GM21423 (cell line): ENCODE measurements at regions not wholly inside any gene's neighbourhood (a gene's known extent, or its start where the extent isn't known, plus 50 kb on each side); places are given as distances from the start of the nearest gene placed in this dataset.

Experiments
- ATAC-seq: cut with Tn5 transposase; IDR thresholded peaks from one replicate; pipeline ENCODE4 v1.9.1; 2021; ENCODE audit warnings: mild to moderate bottlenecking, moderate library complexity; ENCODE audit not compliant: unreplicated experiment

GRCh38 chr7:49244543-49244942, 320.2 kb downstream of the CDC14C start:
- no peak for ATAC-seq

GRCh38 chr7:49245062-49245461, 320.7 kb downstream of the CDC14C start:
- ATAC-seq: no peak

GRCh38 chr7:49247759-49248158, 323.4 kb downstream of the CDC14C start:
- no peak for ATAC-seq

GRCh38 chr7:49255054-49255453, 330.7 kb downstream of the CDC14C start:
- ATAC-seq: no peak

- no peak for ATAC-seq
Observed at GRCh38 chr7:49260538-49260937, 336.2 kb downstream of the CDC14C start.

- no peak for ATAC-seq
Observed at GRCh38 chr7:49261928-49262327, 337.6 kb downstream of the CDC14C start.

- no peak for ATAC-seq
Observed at GRCh38 chr7:49264530-49264929, 340.2 kb downstream of the CDC14C start.

- no peak for ATAC-seq
Observed at GRCh38 chr7:49273897-49274296, 349.6 kb downstream of the CDC14C start.

GRCh38 chr7:49279891-49280290, 355.5 kb downstream of the CDC14C start:
- ATAC-seq: no peak

- no peak for ATAC-seq
Observed at GRCh38 chr7:49287653-49288052, 363.3 kb downstream of the CDC14C start.

- ATAC-seq: no peak
Observed at GRCh38 chr7:49294611-49295010, 370.3 kb downstream of the CDC14C start.

- no peak for ATAC-seq
Observed at GRCh38 chr7:49295146-49295545, 370.8 kb downstream of the CDC14C start.

GRCh38 chr7:49297958-49298357, 373.6 kb downstream of the CDC14C start:
- no peak for ATAC-seq

GRCh38 chr7:49308787-49309186, 384.4 kb downstream of the CDC14C start:
- no peak for ATAC-seq

- ATAC-seq: no peak
Observed at GRCh38 chr7:49320083-49320482, 395.7 kb downstream of the CDC14C start.

GRCh38 chr7:49321843-49322242, 397.5 kb downstream of the CDC14C start:
- ATAC-seq: no peak

- no peak for ATAC-seq
Observed at GRCh38 chr7:49322476-49322875, 398.1 kb downstream of the CDC14C start.

GRCh38 chr7:49324040-49324439, 399.7 kb downstream of the CDC14C start:
- no peak for ATAC-seq

GRCh38 chr7:49324707-49325106, 400.4 kb downstream of the CDC14C start:
- ATAC-seq: no peak

GRCh38 chr7:49325571-49325970, 401.2 kb downstream of the CDC14C start:
- no peak for ATAC-seq

GRCh38 chr7:49327155-49327554, 402.8 kb downstream of the CDC14C start:
- no peak for ATAC-seq

GRCh38 chr7:49333180-49333881, 409.0 kb downstream of the CDC14C start:
- no peak for ATAC-seq

GRCh38 chr7:49341849-49342248, 417.5 kb downstream of the CDC14C start:
- no peak for ATAC-seq
